ENCODE measurements at regions not wholly inside any gene's neighbourhood (a gene's known extent, or its start where the extent isn't known, plus 50 kb on each side); places are given as distances from the start of the nearest gene placed in this dataset.

DNA sequence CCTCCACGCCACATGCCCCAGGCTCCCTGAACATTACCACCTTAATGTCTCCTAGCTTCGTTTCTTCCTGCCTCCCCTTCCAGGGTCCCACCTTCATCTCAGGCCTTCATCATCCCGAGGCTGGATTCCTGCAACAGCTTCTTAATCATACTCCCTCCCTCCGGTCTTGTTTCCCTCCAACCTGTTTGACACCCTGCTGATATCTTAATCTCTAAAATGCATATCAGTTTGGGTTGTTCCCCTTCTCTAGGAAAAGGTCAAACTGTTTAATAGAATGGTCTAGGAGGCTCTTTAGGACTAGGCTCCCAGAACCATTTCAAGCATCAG is 125.5 kb upstream of the ARHGAP5 start:
- Histone ChIP-seq H3K4me3 (no peak overlapping the region), H3K9me3 (no peaks in the 10 kb centered on the region), H3K4me2 (peak overlapping the region; percentile 81), H3K4me1 (peaks cover 82% of the 10 kb centered on the region), H3K27ac (peak overlapping the region; percentile 82 to 83)
- ChIA-PET POLR2A (interaction anchor here (0.9 to 1.9 kb wide), 3 partner anchors 17 to 251 kb away, joined by 4 to 7 read pairs (median 4); partner anchors contain the start of gene RNU6-8), CTCF (interaction anchor here (0.9 to 2.6 kb wide), 7 partner anchors 16 to 122 kb away, joined by 3 to 13 read pairs (median 4); no protein-coding TSS in a partner anchor)
- no peak for DNase-seq (ENCODE audit: low read depth in 1 of 2, low spot score in 1 of 2)
- FAIRE-seq: no peak
- no peak for TF ChIP-seq HEYL (CRISPR knock-in tag; IDR thresholded peaks at IDR 0.05)
- no peak for TF ChIP-seq MYC (IDR thresholded peaks at IDR 0.05; ENCODE audit: borderline replicate concordance, low read length)
- TF ChIP-seq EP300 (IDR thresholded peaks at IDR 0.05): no peak
- no peak for TF ChIP-seq TFCP2L1 (CRISPR knock-in tag; IDR thresholded peaks at IDR 0.05)
- TF ChIP-seq CTCF (IDR thresholded peaks at IDR 0.05): no peak
- TF ChIP-seq USF2 (IDR thresholded peaks at IDR 0.05): no peak
- no peak for TF ChIP-seq BCL3 (IDR thresholded peaks at IDR 0.05)
- no peak for TF ChIP-seq CEBPB (IDR thresholded peaks at IDR 0.05)
- TF ChIP-seq, protein P1, sequence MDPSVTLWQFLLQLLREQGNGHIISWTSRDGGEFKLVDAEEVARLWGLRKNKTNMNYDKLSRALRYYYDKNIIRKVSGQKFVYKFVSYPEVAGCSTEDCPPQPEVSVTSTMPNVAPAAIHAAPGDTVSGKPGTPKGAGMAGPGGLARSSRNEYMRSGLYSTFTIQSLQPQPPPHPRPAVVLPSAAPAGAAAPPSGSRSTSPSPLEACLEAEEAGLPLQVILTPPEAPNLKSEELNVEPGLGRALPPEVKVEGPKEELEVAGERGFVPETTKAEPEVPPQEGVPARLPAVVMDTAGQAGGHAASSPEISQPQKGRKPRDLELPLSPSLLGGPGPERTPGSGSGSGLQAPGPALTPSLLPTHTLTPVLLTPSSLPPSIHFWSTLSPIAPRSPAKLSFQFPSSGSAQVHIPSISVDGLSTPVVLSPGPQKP (IDR thresholded peaks at IDR 0.05; ENCODE audit: low read depth, low read length): no peak
- no peak for TF ChIP-seq KDM5A (IDR thresholded peaks at IDR 0.05)
- no peak for TF ChIP-seq HMGXB4 (CRISPR knock-in tag; IDR thresholded peaks at IDR 0.05; ENCODE audit: borderline replicate concordance)
- 86% methylated on average over 4 of the region's 4 CpGs for WGBS (ENCODE audit: missing lambda C conversion rate)
- ATAC-seq: no peak

DNA sequence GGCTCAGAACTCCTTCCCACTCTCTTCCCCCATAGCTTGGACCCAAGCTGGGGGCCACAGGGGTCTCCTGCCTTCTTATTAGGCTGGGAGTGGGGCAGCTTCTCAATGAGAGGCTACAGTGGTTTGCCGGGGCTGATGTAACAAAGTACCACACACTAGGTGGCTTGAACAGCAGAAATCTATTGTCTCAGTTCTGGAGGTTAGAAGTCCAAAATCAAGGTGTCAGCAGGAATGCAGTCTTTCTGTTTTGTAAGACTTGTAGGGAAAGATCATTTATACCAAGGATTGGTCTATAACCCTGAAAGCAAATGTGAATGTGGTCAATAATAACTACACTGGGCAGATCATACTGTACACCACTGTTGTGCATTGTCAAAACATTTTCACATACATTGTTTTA is 124.5 kb upstream of the ARHGAP5 start:
- H3K4me2 ChIP-seq: no peak overlapping the region
- ChIA-PET POLR2A (no interaction called here), CTCF (interaction anchor here (0.6 kb wide), 1 partner anchor 100 kb away, joined by 3 read pairs; no protein-coding TSS in a partner anchor)
- no peak for FAIRE-seq
- no peak for ATAC-seq
- no peak overlapping the region for H3K4me3 ChIP-seq
- DNase-seq (ENCODE audit: low read depth in 1 of 2, low spot score in 1 of 2): no peak
- WGBS (ENCODE audit: missing lambda C conversion rate): 88% methylated on average over 1 of the region's 1 CpG
- peak overlapping the region; percentile 82 to 83 for H3K27ac ChIP-seq
- peak; percentile 16 for TF ChIP-seq MAFK (IDR thresholded peaks at IDR 0.05; ENCODE audit: partially characterized antibody)
- TF ChIP-seq HEYL (CRISPR knock-in tag; IDR thresholded peaks at IDR 0.05): no peak
- no peak for TF ChIP-seq TP53 (CRISPR knock-in tag; IDR thresholded peaks at IDR 0.05)
- no peak for TF ChIP-seq PBX3 (IDR thresholded peaks at IDR 0.05)
- no peak for TF ChIP-seq KDM5A (IDR thresholded peaks at IDR 0.05)
- peaks cover 77% of the 10 kb centered on the region for H3K4me1 ChIP-seq
- H3K9me3 ChIP-seq: peaks cover 7% of the 10 kb centered on the region; the same call in 2 of the 3 replicates
